WI38 (cell line): ENCODE measurements at regions not wholly inside any gene's neighbourhood (a gene's known extent, or its start where the extent isn't known, plus 50 kb on each side); places are given as distances from the start of the nearest gene placed in this dataset.

ENCODE experiments used
- H3K4me3 ChIP-seq: 2 replicates; pipeline ENCODE4 v1.5.1; 2011; ENCODE audit warnings: low read depth, mild to moderate bottlenecking, control low read depth, low read length
- CTCF ChIP-seq: IDR thresholded peaks from 2 replicates; pipeline ENCODE4 v1.5.1; 2012; ENCODE audit warnings: low read depth, mild to moderate bottlenecking, control low read depth, low read length

GRCh38 chr4:106424426-106424825 lies 55.8 kb upstream of the GIMD1 start:
- TF ChIP-seq CTCF = no peak
- no peak overlapping the region for H3K4me3 ChIP-seq

- TF ChIP-seq CTCF = no peak
- no peak overlapping the region for H3K4me3 ChIP-seq
Observed at GRCh38 chr4:106423791-106424190, 55.2 kb upstream of the GIMD1 start.

- no peak overlapping the region for H3K4me3 ChIP-seq
- no peak for TF ChIP-seq CTCF
Observed at GRCh38 chr4:106422766-106423165, 54.2 kb upstream of the GIMD1 start.

- no peak for TF ChIP-seq CTCF
- H3K4me3 ChIP-seq = no peak overlapping the region
Observed at GRCh38 chr4:106421441-106422296, 53.1 kb upstream of the GIMD1 start.

GRCh38 chr4:106418444-106418843 lies 49.9 kb upstream of the GIMD1 start:
- TF ChIP-seq CTCF = no peak
- H3K4me3 ChIP-seq = no peak overlapping the region
